KMS-11 (cell line): ENCODE measurements at regions not wholly inside any gene's neighbourhood (a gene's known extent, or its start where the extent isn't known, plus 50 kb on each side); places are given as distances from the start of the nearest gene placed in this dataset.

Source experiments
- H2AFZ ChIP-seq: fragments of 200-600 bp; sonication (generic); 2 replicates; pipeline ENCODE4 v1.6.1; 2016; ENCODE audit warnings: antibody characterized with exemption, mixed run types, low read depth
- H3K27ac ChIP-seq: fragments of 200-600 bp; sonication (generic); 2 replicates; pipeline ENCODE4 v1.6.1; 2016; ENCODE audit warnings: mild to moderate bottlenecking, mixed run types
- H3K27me3 ChIP-seq: fragments of 200-600 bp; sonication (generic); 2 replicates; pipeline ENCODE4 v1.6.1; 2017; ENCODE audit warnings: mild to moderate bottlenecking, low read depth, mixed run types, moderate library complexity; ENCODE audit not compliant: insufficient read depth
- H3K36me3 ChIP-seq: fragments of 200-600 bp; sonication (generic); 2 replicates; pipeline ENCODE4 v1.6.1; 2017; ENCODE audit warnings: mild to moderate bottlenecking, mixed run types; ENCODE audit not compliant: insufficient read depth
- H3K4me1 ChIP-seq: fragments of 200-600 bp; sonication (generic); 2 replicates; pipeline ENCODE4 v1.6.1; 2016; ENCODE audit warnings: mild to moderate bottlenecking, low read depth, mixed run types; ENCODE audit not compliant: poor library complexity, severe bottlenecking
- H3K4me2 ChIP-seq: fragments of 200-600 bp; sonication (generic); 2 replicates; pipeline ENCODE4 v1.7.0; 2016; ENCODE audit warnings: mild to moderate bottlenecking, mixed run types
- H3K4me3 ChIP-seq: fragments of 200-600 bp; sonication (generic); IDR thresholded peaks from 2 replicates; pipeline ENCODE4 v1.6.1; 2017; ENCODE audit warnings: low read depth, low read length, mixed read lengths; ENCODE audit not compliant: insufficient read depth
- H3K79me2 ChIP-seq: fragments of 200-600 bp; sonication (generic); 2 replicates; pipeline ENCODE4 v1.6.1; 2016; ENCODE audit warnings: low read depth, mixed run types; ENCODE audit not compliant: insufficient read depth
- H3K9ac ChIP-seq: fragments of 200-600 bp; sonication (generic); 2 replicates; pipeline ENCODE4 v1.6.1; 2016; ENCODE audit warnings: mild to moderate bottlenecking, mixed run types
- H4K20me1 ChIP-seq: fragments of 200-600 bp; sonication (generic); 2 replicates; pipeline ENCODE4 v1.6.1; 2016; ENCODE audit warnings: mild to moderate bottlenecking, mixed run types; ENCODE audit not compliant: insufficient read depth
- CTCF ChIP-seq: fragments of 200-600 bp; sonication (generic); conservative IDR thresholded peaks from 2 replicates; pipeline ENCODE4 v1.6.1; 2017; ENCODE audit warnings: low read depth, mild to moderate bottlenecking, antibody characterized with exemption, low read length, moderate library complexity, mixed read lengths

GRCh38 chr3:162142511-162142910 lies 645.9 kb downstream of the OTOL1 start:
- Histone ChIP-seq H3K36me3 (no peaks in the 10 kb centered on the region), H3K4me3 (no peak overlapping the region), H3K79me2 (no peaks in the 10 kb centered on the region), H3K4me2 (no peak overlapping the region), H3K27me3 (no peaks in the 10 kb centered on the region), H3K9ac (no peak overlapping the region), H4K20me1 (no peaks in the 10 kb centered on the region), H3K27ac (no peak overlapping the region), H3K4me1 (no peaks in the 10 kb centered on the region), H2AFZ (no peak overlapping the region)
- no peak for TF ChIP-seq CTCF

GRCh38 chr3:162143180-162143579 lies 646.6 kb downstream of the OTOL1 start:
- no peaks in the 10 kb centered on the region for H3K79me2 ChIP-seq
- H4K20me1 ChIP-seq: no peaks in the 10 kb centered on the region
- no peaks in the 10 kb centered on the region for H3K4me1 ChIP-seq
- no peak overlapping the region for H3K9ac ChIP-seq
- no peak for TF ChIP-seq CTCF
- no peak overlapping the region for H3K27ac ChIP-seq
- no peak overlapping the region for H2AFZ ChIP-seq
- no peaks in the 10 kb centered on the region for H3K27me3 ChIP-seq
- H3K36me3 ChIP-seq: no peaks in the 10 kb centered on the region
- no peak overlapping the region for H3K4me2 ChIP-seq
- no peak overlapping the region for H3K4me3 ChIP-seq

- no peaks in the 10 kb centered on the region for H3K4me1 ChIP-seq
- H3K4me2 ChIP-seq: no peak overlapping the region
- H3K36me3 ChIP-seq: no peaks in the 10 kb centered on the region
- no peak overlapping the region for H3K4me3 ChIP-seq
- H3K27ac ChIP-seq: no peak overlapping the region
- H3K9ac ChIP-seq: no peak overlapping the region
- no peaks in the 10 kb centered on the region for H4K20me1 ChIP-seq
- no peak for TF ChIP-seq CTCF
- H2AFZ ChIP-seq: no peak overlapping the region
- no peaks in the 10 kb centered on the region for H3K79me2 ChIP-seq
- no peaks in the 10 kb centered on the region for H3K27me3 ChIP-seq
These were observed 651.4 kb downstream of the OTOL1 start for GRCh38 chr3:162147996-162148395.

GRCh38 chr3:162150790-162151189 lies 654.2 kb downstream of the OTOL1 start:
- no peaks in the 10 kb centered on the region for H3K79me2 ChIP-seq
- no peaks in the 10 kb centered on the region for H3K36me3 ChIP-seq
- H3K27ac ChIP-seq: no peak overlapping the region

More at GRCh38 chr3:162150790-162151189, 654.2 kb downstream of the OTOL1 start:
- Histone ChIP-seq H3K4me1 (no peaks in the 10 kb centered on the region), H3K4me3 (no peak overlapping the region), H3K4me2 (no peak overlapping the region), H2AFZ (no peak overlapping the region), H3K27me3 (no peaks in the 10 kb centered on the region), H4K20me1 (no peaks in the 10 kb centered on the region), H3K9ac (no peak overlapping the region)
- TF ChIP-seq CTCF: no peak
